PFSK-1 (cell line): ENCODE measurements at regions not wholly inside any gene's neighbourhood (a gene's known extent, or its start where the extent isn't known, plus 50 kb on each side); places are given as distances from the start of the nearest gene placed in this dataset.

Source experiments
- POLR2AphosphoS5 ChIP-seq: IDR thresholded peaks from 2 replicates; pipeline ENCODE4 v1.6.1; 2012; ENCODE audit warnings: low read depth, mild to moderate bottlenecking, control low read depth, low read length, moderate library complexity
- REST ChIP-seq, 2 experiments: IDR thresholded peaks; 2 replicates each; pipeline versions ENCODE4 v1.6.1 to v1.8.0; 2011 to 2012; ENCODE audit warnings: low read depth in 2 of 2, low read length in 2 of 2, control low read depth in 1 of 2, inconsistent platforms in 1 of 2, mild to moderate bottlenecking in 1 of 2, moderate library complexity in 1 of 2; ENCODE audit not compliant: insufficient read depth in 1 of 2
- SIN3A ChIP-seq: IDR thresholded peaks from 2 replicates; pipeline ENCODE4 v1.6.1; 2012; ENCODE audit warnings: mild to moderate bottlenecking, low read length, moderate library complexity, borderline replicate concordance; ENCODE audit not compliant: insufficient read depth
- TAF1 ChIP-seq: IDR thresholded peaks from 2 replicates; pipeline ENCODE4 v1.6.1; 2012; ENCODE audit warnings: low read length, control low read depth, borderline replicate concordance; ENCODE audit not compliant: insufficient read depth

DNA sequence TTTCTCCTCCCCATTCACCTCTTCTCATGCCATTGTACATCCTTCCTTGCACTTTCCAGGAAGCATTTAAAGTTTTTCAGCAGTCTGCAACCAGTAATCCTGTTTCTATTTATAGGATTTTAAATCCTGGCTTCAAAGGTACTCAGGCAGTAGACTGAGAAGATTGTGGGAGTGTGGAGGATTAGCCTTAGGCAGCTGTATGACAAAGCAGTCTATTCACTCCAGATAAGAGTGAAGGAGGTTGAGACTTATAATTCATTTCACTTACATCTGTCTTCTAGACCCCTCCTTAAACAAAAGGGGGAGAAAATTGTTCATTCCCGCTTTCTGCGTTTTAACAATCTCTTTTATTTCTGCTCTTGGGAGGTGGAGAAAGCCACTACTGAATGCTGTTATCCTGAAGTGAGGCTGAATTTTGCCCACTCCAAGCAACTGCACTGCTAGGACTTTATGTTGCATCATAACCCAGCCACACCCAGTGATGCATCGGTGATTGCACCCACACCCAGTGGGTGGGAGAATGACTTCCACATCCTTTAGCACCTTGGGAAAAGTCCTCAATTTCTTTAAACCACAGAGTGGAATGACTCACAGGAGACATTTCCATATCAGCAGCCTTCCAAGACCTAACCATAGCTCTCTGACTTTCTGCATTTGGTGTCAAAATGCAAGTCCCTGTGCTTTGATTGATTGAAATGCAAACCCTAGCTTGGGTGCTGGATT is 382.5 kb upstream of the ATP2B1 start:
- no peak for TF ChIP-seq POLR2AphosphoS5
- TF ChIP-seq SIN3A: no peak
- TF ChIP-seq REST (IDR thresholded peaks at IDR 0.05; ENCODE audit: insufficient read depth in 1 of 2, low read depth in 2 of 2, low read length in 2 of 2): no peak
- TF ChIP-seq TAF1: no peak
